ENCODE measurements at regions not wholly inside any gene's neighbourhood (a gene's known extent, or its start where the extent isn't known, plus 50 kb on each side); places are given as distances from the start of the nearest gene placed in this dataset.

GRCh38 chr2:164220265-164220664 lies 401.0 kb downstream of the GRB14 start:
- no peak for TF ChIP-seq POLR2A (IDR thresholded peaks at IDR 0.05)
- no peak for TF ChIP-seq CTCF (IDR thresholded peaks at IDR 0.05)
- TF ChIP-seq POLR2AphosphoS5 (IDR thresholded peaks at IDR 0.05), result no peak
